Uterus (tissue), 3 donors: ENCODE measurements at regions not wholly inside any gene's neighbourhood (a gene's known extent, or its start where the extent isn't known, plus 50 kb on each side); places are given as distances from the start of the nearest gene placed in this dataset.

Experiments used
- DNase-seq, 2 donors: peaks; one replicate each; pipeline ENCODE4 v3.0.0-alpha.2; 2019 to 2020
- H3K27ac ChIP-seq, 2 donors: fragments of 200-600 bp; sonication (generic); 1 replicate in 1 of 2; 2 replicates in 1 of 2; pipeline ENCODE4 v1.5.1; 2016 to 2018
- H3K27me3 ChIP-seq, 2 donors: fragments of 200-600 bp; sonication (generic); one replicate each; pipeline ENCODE4 v1.5.1; 2018 to 2019; ENCODE audit warnings: control low read depth in 1 of 2
- H3K36me3 ChIP-seq, 2 donors: fragments of 200-600 bp; sonication (generic); one replicate each; pipeline ENCODE4 v1.5.1; 2019; ENCODE audit warnings: control low read depth in 1 of 2
- H3K4me1 ChIP-seq, 2 donors: fragments of 200-600 bp; sonication (generic); one replicate each; pipeline ENCODE4 v1.5.1; 2018 to 2019; ENCODE audit warnings: control low read depth in 1 of 2
- H3K4me3 ChIP-seq, 2 donors: fragments of 200-600 bp; sonication (generic); 1 replicate in 1 of 2; 2 replicates in 1 of 2; pipeline ENCODE4 v1.5.1; 2018 to 2019; ENCODE audit warnings: mild to moderate bottlenecking in 1 of 2
- H3K9me3 ChIP-seq, 2 donors: fragments of 200-600 bp; sonication (generic); one replicate each; pipeline ENCODE4 v1.5.1; 2019; ENCODE audit warnings: control low read depth in 1 of 2
- CTCF ChIP-seq, 4 experiments: fragments of 200-600 bp in 2 of 4; fragments of 450-650 bp in 2 of 4; sonication (generic) in 2 of 4; IDR thresholded peaks; one replicate each; pipeline ENCODE4 v1.5.1; 2016 to 2019; ENCODE audit warnings: antibody characterized with exemption in 4 of 4, mild to moderate bottlenecking in 2 of 4, moderate library complexity in 1 of 4
- POLR2A ChIP-seq, 2 donors: fragments of 450-650 bp; IDR thresholded peaks; one replicate each; pipeline ENCODE4 v1.6.1; 2016; ENCODE audit warnings: antibody characterized with exemption in 2 of 2, mild to moderate bottlenecking in 1 of 2, moderate library complexity in 1 of 2
- intact Hi-C: fragments of 100-400 bp; cut with DNase I; formaldehyde crosslinking; loops from one replicate; pipeline ENCODE4 v1.15.1; 2023; ENCODE audit warnings: low total_unique reads
- donor health status: DM: yes; HTN: yes; CAD: no.

- TF ChIP-seq POLR2A (IDR thresholded peaks at IDR 0.05) (no peak), CTCF (IDR thresholded peaks at IDR 0.05) (no peak)
- Histone ChIP-seq H3K9me3 (no peaks in the 10 kb centered on the region), H3K27me3 (no peaks in the 10 kb centered on the region), H3K27ac (no peak overlapping the region), H3K4me1 (no peaks in the 10 kb centered on the region), H3K4me3 (no peak overlapping the region), H3K36me3 (no peaks in the 10 kb centered on the region)
- intact Hi-C loops = no loop called here
- DNase-seq = no peak
These were observed 122.5 kb upstream of the TSPAN5 start for GRCh38 chr4:98780926-98781325.

GRCh38 chr4:98779088-98779487, 120.7 kb upstream of the TSPAN5 start:
- intact Hi-C loops = no loop called here
- Histone ChIP-seq H3K27ac (no peak overlapping the region), H3K4me3 (no peak overlapping the region), H3K36me3 (no peaks in the 10 kb centered on the region), H3K9me3 (no peaks in the 10 kb centered on the region), H3K4me1 (no peaks in the 10 kb centered on the region), H3K27me3 (no peaks in the 10 kb centered on the region)
- no peak for DNase-seq
- no peak for TF ChIP-seq POLR2A (IDR thresholded peaks at IDR 0.05)
- TF ChIP-seq CTCF (IDR thresholded peaks at IDR 0.05) = no peak

- intact Hi-C loops = no loop called here
These were observed 119.8 kb upstream of the TSPAN5 start for GRCh38 chr4:98778206-98778605.

GRCh38 chr4:98775672-98776071, 117.3 kb upstream of the TSPAN5 start:
- Histone ChIP-seq H3K27ac (no peak overlapping the region), H3K4me1 (no peaks in the 10 kb centered on the region), H3K36me3 (no peaks in the 10 kb centered on the region), H3K9me3 (no peaks in the 10 kb centered on the region), H3K4me3 (no peak overlapping the region), H3K27me3 (no peaks in the 10 kb centered on the region)
- intact Hi-C loops = no loop called here
- no peak for TF ChIP-seq CTCF (IDR thresholded peaks at IDR 0.05)
- no peak for TF ChIP-seq POLR2A (IDR thresholded peaks at IDR 0.05)
- DNase-seq = no peak

More at GRCh38 chr4:98778206-98778605, 119.8 kb upstream of the TSPAN5 start:
- Histone ChIP-seq H3K9me3 (no peaks in the 10 kb centered on the region), H3K36me3 (no peaks in the 10 kb centered on the region), H3K27me3 (no peaks in the 10 kb centered on the region), H3K4me1 (no peaks in the 10 kb centered on the region), H3K4me3 (no peak overlapping the region), H3K27ac (no peak overlapping the region)
- TF ChIP-seq CTCF (IDR thresholded peaks at IDR 0.05) = no peak
- no peak for TF ChIP-seq POLR2A (IDR thresholded peaks at IDR 0.05)
- no peak for DNase-seq

GRCh38 chr4:98773638-98774037, 115.2 kb upstream of the TSPAN5 start:
- TF ChIP-seq CTCF (IDR thresholded peaks at IDR 0.05) (no peak), POLR2A (IDR thresholded peaks at IDR 0.05) (no peak)
- Histone ChIP-seq H3K27ac (no peak overlapping the region), H3K36me3 (no peaks in the 10 kb centered on the region), H3K27me3 (no peaks in the 10 kb centered on the region), H3K4me1 (no peaks in the 10 kb centered on the region), H3K9me3 (no peaks in the 10 kb centered on the region), H3K4me3 (no peak overlapping the region)
- peak in 1 of 2 donors; percentile 15 for DNase-seq
- intact Hi-C loops = no loop called here
